HG03520 (cell line): ENCODE measurements at regions not wholly inside any gene's neighbourhood (a gene's known extent, or its start where the extent isn't known, plus 50 kb on each side); places are given as distances from the start of the nearest gene placed in this dataset.
"Not testable (repeated sequence)": the region's sequence is repeated elsewhere in the genome, so short reads cannot be mapped to it uniquely, and the experiment has no call there.

Experiments
- ATAC-seq: cut with Tn5 transposase; IDR thresholded peaks from one replicate; pipeline ENCODE4 v1.9.1; 2021; ENCODE audit warnings: mild to moderate bottlenecking, moderate library complexity; ENCODE audit not compliant: unreplicated experiment

GRCh38 chr12:82529101-82529500 lies 157.6 kb upstream of the TMTC2 start:
- ATAC-seq = no peak

- ATAC-seq = no peak
Measured at GRCh38 chr12:82529954-82530353, 156.8 kb upstream of the TMTC2 start.

GRCh38 chr12:82530394-82530793 lies 156.3 kb upstream of the TMTC2 start:
- ATAC-seq = no peak

- no peak for ATAC-seq
Measured at GRCh38 chr12:82533341-82533740, 153.4 kb upstream of the TMTC2 start.

- ATAC-seq = no peak
Measured at GRCh38 chr12:82537436-82537835, 149.3 kb upstream of the TMTC2 start.

GRCh38 chr12:82554529-82554928 lies 132.2 kb upstream of the TMTC2 start:
- ATAC-seq = peak; percentile 52

- no peak for ATAC-seq
Measured at GRCh38 chr12:82555699-82556098, 131.0 kb upstream of the TMTC2 start.

GRCh38 chr12:82565966-82566365 lies 120.7 kb upstream of the TMTC2 start:
- no peak for ATAC-seq

- no peak for ATAC-seq
Measured at GRCh38 chr12:82567688-82568087, 119.0 kb upstream of the TMTC2 start.

- ATAC-seq = no peak
Measured at GRCh38 chr12:82574191-82574590, 112.5 kb upstream of the TMTC2 start.

GRCh38 chr12:82578725-82579124 lies 108.0 kb upstream of the TMTC2 start:
- ATAC-seq = no peak

GRCh38 chr12:82583756-82584155 lies 103.0 kb upstream of the TMTC2 start:
- no peak for ATAC-seq

GRCh38 chr12:82593143-82593542 lies 93.6 kb upstream of the TMTC2 start:
- peak; percentile 77 for ATAC-seq

GRCh38 chr12:82593901-82594396 lies 92.8 kb upstream of the TMTC2 start:
- peak; percentile 82 for ATAC-seq

- ATAC-seq = no peak
Measured at GRCh38 chr12:82595941-82596340, 90.8 kb upstream of the TMTC2 start.

- ATAC-seq = no peak
Measured at GRCh38 chr12:82596483-82596882, 90.2 kb upstream of the TMTC2 start.

- no peak for ATAC-seq
Measured at GRCh38 chr12:82600379-82600778, 86.3 kb upstream of the TMTC2 start.

GRCh38 chr12:82603647-82604046 lies 83.1 kb upstream of the TMTC2 start:
- not testable (repeated sequence) for ATAC-seq

GRCh38 chr12:82605115-82605514 lies 81.6 kb upstream of the TMTC2 start:
- ATAC-seq = peak; percentile 58

- ATAC-seq = no peak
Measured at GRCh38 chr12:82608706-82609105, 78.0 kb upstream of the TMTC2 start.

GRCh38 chr12:82609234-82609914 lies 77.3 kb upstream of the TMTC2 start:
- no peak for ATAC-seq

- ATAC-seq = no peak
Measured at GRCh38 chr12:82619644-82620043, 67.1 kb upstream of the TMTC2 start.

GRCh38 chr12:82620917-82621316 lies 65.8 kb upstream of the TMTC2 start:
- no peak for ATAC-seq
